ENCODE measurements at regions not wholly inside any gene's neighbourhood (a gene's known extent, or its start where the extent isn't known, plus 50 kb on each side); places are given as distances from the start of the nearest gene placed in this dataset.

GRCh38 chr6:22017766-22018165, 279.1 kb downstream of the PRL start:
- Histone ChIP-seq H4K91ac (ENCODE audit: insufficient read length, low read depth, low read length) (no peak overlapping the region), H3K18ac (ENCODE audit: insufficient read length, low read depth, low read length) (no peak overlapping the region), H3K9me3 (ENCODE audit: control insufficient read depth, low read depth, low read length) (no peaks in the 10 kb centered on the region), H2AFZ (ENCODE audit: low read length) (no peak overlapping the region), H3K79me1 (ENCODE audit: insufficient read depth, low read depth, low read length, poor library complexity, severe bottlenecking) (peaks cover 9% of the 10 kb centered on the region), H3K14ac (ENCODE audit: insufficient read depth, low read length) (no peak overlapping the region), H3K27ac (ENCODE audit: insufficient read length, low read depth, low read length) (no peak overlapping the region), H2BK15ac (ENCODE audit: low read depth, low read length) (no peak overlapping the region), H3T11ph (ENCODE audit: low read length) (no peak overlapping the region), H3K4me2 (ENCODE audit: insufficient read depth, insufficient read length, low read length) (no peak overlapping the region), H3K4me1 (ENCODE audit: insufficient read depth, low read length) (no peaks in the 10 kb centered on the region; the same call in 1 of the 2 replicates), H2AK5ac (ENCODE audit: insufficient read length, low read length) (no peak overlapping the region), H2BK20ac (ENCODE audit: low read depth, low read length, poor library complexity, severe bottlenecking) (no peak overlapping the region), H2BK12ac (ENCODE audit: insufficient read length, low read depth, low read length) (no peak overlapping the region), H3K4ac (ENCODE audit: low read depth, low read length) (no peak overlapping the region), H4K8ac (replicated peaks; ENCODE audit: insufficient read length, low read depth, low read length) (no peak overlapping the region), H3K79me2 (ENCODE audit: insufficient read depth, low read length) (peaks cover 4% of the 10 kb centered on the region; the same call in 1 of the 2 replicates), H2BK5ac (ENCODE audit: insufficient read length, low read length) (no peak overlapping the region), H3K9ac (ENCODE audit: extremely low read depth, insufficient read length, low read length) (no peak overlapping the region), H2BK120ac (ENCODE audit: low read depth, low read length, poor library complexity, severe bottlenecking) (no peak overlapping the region), H3K23me2 (ENCODE audit: insufficient read length, low read depth, low read length, poor library complexity, severe bottlenecking) (no peaks in the 10 kb centered on the region), H3K27me3 (ENCODE audit: insufficient read depth, low read length) (no peaks in the 10 kb centered on the region), H4K20me1 (ENCODE audit: control insufficient read depth, insufficient read depth, insufficient read length) (no peaks in the 10 kb centered on the region), H3K23ac (ENCODE audit: insufficient read length, low read depth, low read length) (no peak overlapping the region), H4K5ac (ENCODE audit: insufficient read length, low read depth, low read length) (no peak overlapping the region), H3K56ac (ENCODE audit: insufficient read length, low read depth, low read length) (no peak overlapping the region)
- Mint-ChIP-seq H3K36me3 (ENCODE audit: insufficient read depth in 1 of 3, low read depth in 3 of 3) (peaks cover 5 to 6% (median 6%) of the 10 kb centered on the region in 3 experiments; a peak in 6 of 7 replicates), H3K27me3 (ENCODE audit: low read depth) (no peaks in the 10 kb centered on the region), H3K9me3 (peaks cover 3 to 7% of the 10 kb centered on the region in 2 experiments; a peak in 3 of 5 replicates), H3K4me3 (no peak overlapping the region), H3K4me1 (peaks cover 6 to 13% of the 10 kb centered on the region in 2 experiments), H3K27ac (peak overlapping the region in 1 of 3 experiments; percentile 49; a peak in 1 of 7 replicates)
- DNase-seq = no peak
- TF ChIP-seq CTCF (conservative IDR thresholded peaks at IDR 0.05) = no peak
- WGBS (ENCODE audit: extremely low coverage, insufficient read length, low lambda C conversion rate) = no CpG with 5 or more reads among the region's 4 CpGs
